ES-I3 (cell line): ENCODE measurements at regions not wholly inside any gene's neighbourhood (a gene's known extent, or its start where the extent isn't known, plus 50 kb on each side); places are given as distances from the start of the nearest gene placed in this dataset.

Source experiments
- H3K36me3 ChIP-seq: 2 replicates; pipeline ENCODE4 v1.6.1; 2013; ENCODE audit warnings: mild to moderate bottlenecking, low read length, control low read depth, moderate library complexity; ENCODE audit not compliant: insufficient read depth
- H3K4me1 ChIP-seq: 2 replicates; pipeline ENCODE4 v1.6.1; 2013; ENCODE audit warnings: mild to moderate bottlenecking, control low read depth, low read length; ENCODE audit not compliant: insufficient read depth
- H3K9ac ChIP-seq: 2 replicates; pipeline ENCODE4 v1.6.1; 2013; ENCODE audit warnings: low read depth, mild to moderate bottlenecking, low read length, moderate library complexity
- H3K9me3 ChIP-seq: 2 replicates; pipeline ENCODE4 v1.6.1; 2013; ENCODE audit warnings: mild to moderate bottlenecking, low read length, moderate library complexity; ENCODE audit not compliant: control insufficient read depth, insufficient read depth

DNA sequence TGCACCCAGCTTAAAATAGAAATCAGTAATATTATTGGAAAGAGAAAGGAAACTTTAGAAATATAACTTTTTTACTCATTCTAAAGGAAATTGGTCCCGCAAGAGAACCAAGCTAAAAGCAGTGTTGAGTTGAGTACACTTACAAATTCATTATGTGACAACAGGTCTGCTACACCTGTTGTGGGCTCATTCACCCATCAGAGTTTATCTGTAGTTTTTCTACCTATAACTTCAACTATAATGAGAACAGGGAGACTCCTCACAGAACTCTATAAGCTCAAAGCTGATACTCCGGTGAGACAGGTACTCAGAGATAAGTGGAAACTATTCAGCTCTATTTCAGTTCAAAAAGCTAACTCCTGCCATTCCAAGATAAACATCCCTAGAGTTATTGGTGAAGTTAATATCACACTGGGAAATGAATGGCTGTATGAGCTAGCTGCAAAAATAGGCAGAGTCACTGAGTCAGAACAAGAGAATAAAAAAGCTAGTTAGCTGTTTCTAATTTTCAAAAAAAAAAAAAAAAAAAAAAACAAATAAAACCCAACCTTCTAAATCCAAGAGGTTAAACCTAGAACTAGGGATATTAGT, 121.3 kb downstream of the PPP1R3A start:
- Histone ChIP-seq H3K9me3 (0 out of 2 replicates have a peak, but pooled peaks cover 3% of the 10 kb centered on the region), H3K9ac (no peak overlapping the region), H3K4me1 (0 out of 2 replicates have a peak, but pooled peaks cover 3% of the 10 kb centered on the region), H3K36me3 (no peaks in the 10 kb centered on the region)

DNA sequence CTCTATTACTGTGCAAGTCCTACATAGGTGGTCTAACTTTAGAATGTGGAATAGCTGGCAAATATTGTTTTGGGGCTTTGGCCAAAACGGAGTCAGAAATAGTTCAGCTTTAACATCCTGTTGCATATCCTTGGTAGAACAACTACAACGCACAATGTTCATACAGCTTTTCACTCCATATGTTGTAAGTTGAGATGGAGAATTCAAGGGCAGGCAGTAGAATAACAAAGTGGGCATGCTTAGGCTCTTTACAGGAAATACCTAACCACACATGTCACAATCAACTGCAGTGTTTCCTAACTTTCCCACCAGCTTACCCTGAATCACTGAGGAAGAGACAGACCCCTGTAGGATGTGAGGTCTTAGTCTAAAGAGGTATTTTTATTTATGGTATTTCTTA, 122.3 kb downstream of the PPP1R3A start:
- Histone ChIP-seq H3K36me3 (no peaks in the 10 kb centered on the region), H3K4me1 (0 out of 2 replicates have a peak, but pooled peaks cover 3% of the 10 kb centered on the region), H3K9ac (no peak overlapping the region), H3K9me3 (0 out of 2 replicates have a peak, but pooled peaks cover 3% of the 10 kb centered on the region)

DNA sequence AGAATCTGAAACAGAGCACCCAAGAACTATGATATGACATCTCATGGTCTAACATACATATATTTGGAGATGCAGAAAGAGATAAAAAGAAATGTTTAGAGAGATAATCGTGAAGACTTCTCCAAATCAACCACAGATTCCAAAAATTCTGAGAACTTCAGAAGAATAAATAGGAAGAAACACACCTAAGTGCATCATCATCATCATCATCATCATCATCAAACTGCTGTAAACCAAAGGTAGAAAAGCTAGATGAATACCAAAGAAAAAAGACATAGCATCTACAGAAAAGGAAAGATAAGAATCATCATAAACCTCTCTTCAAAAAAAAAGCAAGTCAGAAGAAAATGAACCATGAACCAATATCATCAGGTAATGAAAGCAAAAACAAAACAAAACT, 124.2 kb downstream of the PPP1R3A start:
- H3K36me3 ChIP-seq = no peaks in the 10 kb centered on the region
- 0 out of 2 replicates have a peak, but pooled peaks cover 3% of the 10 kb centered on the region for H3K4me1 ChIP-seq
- H3K9me3 ChIP-seq = 0 out of 2 replicates have a peak, but pooled peaks cover 3% of the 10 kb centered on the region
- H3K9ac ChIP-seq = no peak overlapping the region

DNA sequence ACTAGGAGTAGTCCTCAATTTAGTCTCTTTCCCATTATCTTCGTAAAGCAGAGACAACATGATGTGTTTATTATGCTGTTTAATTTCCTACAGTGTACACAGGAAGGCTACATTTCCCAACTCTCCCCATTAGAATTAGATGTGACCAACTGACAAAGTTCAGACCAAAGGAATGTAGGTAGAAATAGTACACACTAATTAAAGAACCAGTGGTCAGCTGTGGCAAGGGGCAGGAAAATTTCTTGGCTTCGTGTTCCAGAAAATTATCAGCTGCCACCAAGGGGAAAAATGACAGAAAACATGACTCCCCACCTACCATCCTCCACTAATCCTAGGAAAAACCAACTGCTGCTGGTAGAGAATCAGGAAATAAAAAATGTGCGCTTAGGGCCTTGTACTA, 125.6 kb downstream of the PPP1R3A start:
- Histone ChIP-seq H3K36me3 (no peaks in the 10 kb centered on the region), H3K4me1 (0 out of 2 replicates have a peak, but pooled peaks cover 3% of the 10 kb centered on the region), H3K9ac (no peak overlapping the region), H3K9me3 (no peaks in the 10 kb centered on the region)

DNA sequence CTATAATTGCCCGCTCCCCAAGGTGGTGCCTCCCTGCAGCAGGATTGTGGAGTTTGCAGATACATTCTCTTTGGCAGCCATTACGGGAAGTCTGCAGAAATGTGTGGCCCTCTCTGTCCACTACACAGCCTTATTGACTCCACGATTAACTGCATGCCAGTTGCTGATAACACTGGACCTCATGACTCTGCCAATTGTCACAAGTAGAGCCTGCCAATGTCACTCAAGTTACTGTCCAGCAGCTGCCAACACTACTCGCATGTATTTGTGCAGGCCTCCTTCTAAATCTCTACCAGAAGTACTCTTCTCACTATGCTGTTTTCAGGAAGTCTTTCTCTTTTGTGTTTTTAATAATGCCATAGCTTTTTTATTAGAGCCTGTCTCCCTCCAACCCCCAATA, 128.8 kb downstream of the PPP1R3A start:
- 0 out of 2 replicates have a peak, but pooled peaks cover 3% of the 10 kb centered on the region for H3K4me1 ChIP-seq
- no peaks in the 10 kb centered on the region for H3K36me3 ChIP-seq
- no peaks in the 10 kb centered on the region for H3K9me3 ChIP-seq
- no peak overlapping the region for H3K9ac ChIP-seq

DNA sequence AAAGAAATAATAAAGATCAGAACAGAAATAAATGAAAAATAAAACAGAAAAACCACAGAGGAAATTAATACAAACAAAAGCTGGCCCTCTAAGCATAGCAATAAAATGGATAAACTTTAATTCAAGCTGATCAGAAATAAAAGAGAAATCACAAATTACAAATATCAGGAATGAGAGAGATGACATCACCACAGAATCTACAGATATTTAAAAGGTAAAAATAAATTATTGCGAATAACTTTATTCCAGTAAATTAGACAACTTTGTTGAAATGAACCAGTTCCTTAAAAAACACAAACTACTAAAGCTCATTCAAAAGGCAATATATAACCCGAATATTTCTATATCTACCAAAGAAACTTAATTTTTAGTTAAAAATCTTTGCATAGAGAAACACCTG, 131.7 kb downstream of the PPP1R3A start:
- Histone ChIP-seq H3K9ac (no peak overlapping the region), H3K9me3 (no peaks in the 10 kb centered on the region), H3K36me3 (no peaks in the 10 kb centered on the region), H3K4me1 (no peaks in the 10 kb centered on the region)

DNA sequence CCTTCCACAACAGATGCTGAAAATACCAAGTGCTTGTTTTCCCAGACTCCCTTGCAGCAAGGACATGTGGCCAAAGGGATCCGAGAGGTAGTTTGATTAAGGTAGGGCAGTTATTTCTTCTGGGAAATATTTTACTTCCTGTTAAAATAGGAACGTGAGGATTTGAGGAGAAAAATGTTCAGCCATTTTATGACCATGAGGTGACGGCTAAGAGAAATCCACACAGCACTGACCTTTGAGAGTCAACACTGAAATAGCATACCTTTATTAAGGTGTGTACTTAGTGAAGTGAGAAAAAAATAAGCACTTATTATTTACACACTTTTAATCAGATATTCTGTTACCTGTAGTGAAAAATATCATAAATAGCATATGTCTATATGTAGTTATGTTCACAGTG, 133.9 kb downstream of the PPP1R3A start:
- Histone ChIP-seq H3K4me1 (no peaks in the 10 kb centered on the region), H3K9ac (no peak overlapping the region), H3K9me3 (no peaks in the 10 kb centered on the region), H3K36me3 (no peaks in the 10 kb centered on the region)

DNA sequence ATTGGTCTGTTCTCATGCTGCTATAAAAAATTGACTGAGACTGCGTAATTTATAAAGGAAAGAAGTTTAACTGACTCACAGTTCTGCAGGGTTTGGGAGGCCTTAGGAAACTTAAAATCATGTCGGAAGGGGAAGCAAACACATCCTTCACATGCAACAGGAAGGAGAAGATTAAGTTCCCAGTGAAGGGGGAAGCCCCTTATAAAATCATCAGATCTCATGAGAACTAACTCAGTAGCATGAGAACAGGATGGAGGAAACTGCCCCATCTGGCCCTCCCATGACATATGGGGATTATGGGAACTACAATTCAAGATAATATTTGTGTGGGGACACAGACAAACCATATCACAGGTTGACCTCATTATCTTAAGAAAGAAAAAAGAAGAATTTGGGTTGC, 134.5 kb downstream of the PPP1R3A start:
- H3K9me3 ChIP-seq = no peaks in the 10 kb centered on the region
- H3K4me1 ChIP-seq = no peaks in the 10 kb centered on the region
- no peaks in the 10 kb centered on the region for H3K36me3 ChIP-seq
- H3K9ac ChIP-seq = no peak overlapping the region

DNA sequence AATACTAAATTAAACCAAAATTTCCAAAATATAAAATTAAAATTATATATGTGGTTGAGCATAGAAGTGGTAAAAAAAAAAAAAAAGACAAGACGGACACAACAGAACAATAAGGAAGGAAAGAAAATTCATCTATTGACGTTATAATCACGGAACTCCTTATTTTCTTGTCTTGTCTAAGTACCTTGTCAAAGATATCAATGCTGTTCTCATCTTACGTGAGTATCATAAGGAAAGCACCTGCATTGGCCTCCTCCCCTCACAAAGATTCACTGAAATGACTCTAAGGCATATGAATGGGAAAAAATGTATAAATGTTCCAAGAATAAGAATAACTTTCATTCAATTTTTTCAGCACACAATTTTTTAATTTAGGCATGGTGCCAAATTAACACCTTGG, 135.4 kb downstream of the PPP1R3A start:
- no peak overlapping the region for H3K9ac ChIP-seq
- H3K9me3 ChIP-seq = no peaks in the 10 kb centered on the region
- H3K4me1 ChIP-seq = no peaks in the 10 kb centered on the region
- H3K36me3 ChIP-seq = no peaks in the 10 kb centered on the region

DNA sequence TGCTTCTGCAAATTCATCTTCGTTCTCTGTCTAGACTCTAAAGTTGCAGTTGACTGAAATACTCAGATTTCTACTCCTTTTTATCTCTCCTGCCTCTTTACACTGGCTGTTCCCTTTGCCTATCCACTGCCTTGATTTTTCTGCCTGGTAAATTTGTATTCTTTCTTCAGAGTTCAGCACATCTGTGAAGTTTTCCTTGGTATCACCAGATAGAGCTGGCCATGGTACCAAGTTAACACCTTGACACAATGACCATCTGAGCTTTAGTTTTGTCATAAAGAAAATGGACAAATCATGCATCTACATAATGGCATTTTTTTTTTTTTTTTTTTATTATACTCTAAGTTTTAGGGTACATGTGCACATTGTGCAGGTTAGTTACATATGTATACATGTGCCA, 143.0 kb downstream of the PPP1R3A start:
- Histone ChIP-seq H3K9ac (no peak overlapping the region), H3K36me3 (no peaks in the 10 kb centered on the region), H3K4me1 (no peaks in the 10 kb centered on the region), H3K9me3 (no peaks in the 10 kb centered on the region)

DNA sequence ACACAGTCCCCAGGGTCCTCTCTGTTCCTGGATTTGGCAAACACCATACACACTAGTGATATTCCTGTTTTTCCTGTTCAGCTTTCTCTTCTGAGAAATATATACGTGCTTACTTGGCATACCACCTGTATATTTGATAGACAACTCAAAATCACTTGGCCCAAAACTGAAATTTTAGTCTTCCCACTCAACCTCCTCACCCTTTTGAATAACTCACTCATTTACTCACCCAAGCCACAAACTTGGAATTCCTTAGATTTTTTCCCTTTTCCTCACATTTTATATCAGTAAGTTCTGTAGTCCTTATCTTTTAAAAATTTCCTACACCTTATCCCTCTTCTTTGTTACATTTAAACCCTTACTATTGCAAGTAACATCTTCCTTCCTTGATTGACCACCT, 143.4 kb downstream of the PPP1R3A start:
- Histone ChIP-seq H3K36me3 (no peaks in the 10 kb centered on the region), H3K9me3 (no peaks in the 10 kb centered on the region), H3K4me1 (no peaks in the 10 kb centered on the region), H3K9ac (no peak overlapping the region)

DNA sequence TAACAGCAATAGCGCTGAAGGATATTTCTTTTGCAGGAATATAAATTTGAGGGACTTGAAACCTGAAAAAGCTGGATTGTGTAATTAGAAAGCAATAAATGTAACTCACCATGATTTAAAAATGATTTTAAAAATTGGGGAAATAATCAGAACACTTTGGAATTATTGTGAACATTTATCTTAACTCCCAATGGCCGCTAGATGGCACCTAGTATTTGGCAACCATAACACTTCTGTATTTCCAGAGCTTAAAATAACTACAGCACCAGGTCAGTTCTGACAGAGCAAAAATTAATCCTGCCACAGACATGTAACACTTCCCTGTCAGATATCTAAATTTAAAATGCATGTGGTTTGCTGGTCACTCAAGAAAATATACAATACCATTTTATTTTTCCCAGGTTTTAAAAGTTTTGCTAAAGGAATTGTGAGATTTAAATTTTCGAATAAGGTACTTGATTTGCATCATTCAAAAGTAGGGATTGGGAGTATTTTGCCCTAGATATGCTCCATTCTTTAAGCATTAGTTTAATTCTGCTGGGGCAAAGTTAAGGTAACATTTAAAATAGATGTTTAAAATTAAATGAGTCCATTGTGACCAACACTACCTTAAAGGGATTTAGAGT, 144.5 kb downstream of the PPP1R3A start:
- H3K4me1 ChIP-seq = no peaks in the 10 kb centered on the region

DNA sequence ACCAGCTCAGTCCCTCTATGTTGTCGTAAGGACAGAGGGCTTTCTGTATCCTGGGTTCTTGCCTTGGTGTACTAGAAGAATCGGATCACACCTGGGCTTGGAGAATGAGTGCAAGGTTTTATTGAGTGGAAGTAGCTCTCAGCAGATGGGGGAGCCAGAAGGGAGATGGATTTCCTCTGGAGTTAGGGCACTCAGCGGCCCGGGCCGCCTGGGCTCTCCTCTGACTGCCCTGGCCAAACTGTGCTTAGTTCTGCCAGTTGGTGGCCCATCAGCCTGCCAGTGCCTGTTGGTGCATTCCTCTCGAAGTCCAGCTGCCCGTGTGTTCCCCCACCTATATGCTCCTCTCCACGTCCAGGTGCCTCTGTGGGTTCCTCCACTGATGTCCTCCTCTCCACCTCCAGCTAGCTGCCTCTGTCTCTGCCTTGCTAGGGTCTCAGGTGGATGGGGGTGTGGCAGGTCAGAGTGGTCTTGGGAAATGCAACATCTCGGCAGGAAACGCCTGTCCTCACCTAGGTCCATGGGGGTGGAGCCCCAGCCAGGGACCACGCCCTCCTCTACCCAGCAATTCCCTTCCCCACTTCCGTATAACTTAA, 148.6 kb downstream of the PPP1R3A start:
- Histone ChIP-seq H3K4me1 (no peaks in the 10 kb centered on the region), H3K9me3 (no peaks in the 10 kb centered on the region), H3K9ac (no peak overlapping the region), H3K36me3 (no peaks in the 10 kb centered on the region)

More for the DNA sequence above, 144.5 kb downstream of the PPP1R3A start:
- H3K36me3 ChIP-seq = no peaks in the 10 kb centered on the region
- no peaks in the 10 kb centered on the region for H3K9me3 ChIP-seq
- H3K9ac ChIP-seq = no peak overlapping the region

DNA sequence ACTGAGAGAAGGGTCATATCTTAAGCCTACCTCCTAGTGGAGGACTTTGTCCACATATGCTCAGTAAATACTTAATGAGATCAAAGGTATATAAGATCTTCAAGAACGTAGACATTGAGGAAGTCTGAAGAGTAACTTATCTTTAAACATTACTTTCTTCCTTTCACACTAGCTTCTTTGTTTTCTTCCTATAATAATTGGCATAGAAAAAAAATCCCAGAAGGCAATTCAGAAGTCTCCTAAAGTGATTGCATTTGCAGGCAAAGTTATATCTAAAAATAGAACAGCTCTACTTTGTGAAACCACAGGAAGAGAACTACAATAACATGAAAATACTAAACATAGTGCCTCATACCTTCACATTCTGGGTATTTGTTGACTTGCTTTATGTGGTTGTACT, 150.4 kb downstream of the PPP1R3A start:
- H3K36me3 ChIP-seq = no peaks in the 10 kb centered on the region
- no peaks in the 10 kb centered on the region for H3K4me1 ChIP-seq
- H3K9ac ChIP-seq = no peak overlapping the region
- no peaks in the 10 kb centered on the region for H3K9me3 ChIP-seq

DNA sequence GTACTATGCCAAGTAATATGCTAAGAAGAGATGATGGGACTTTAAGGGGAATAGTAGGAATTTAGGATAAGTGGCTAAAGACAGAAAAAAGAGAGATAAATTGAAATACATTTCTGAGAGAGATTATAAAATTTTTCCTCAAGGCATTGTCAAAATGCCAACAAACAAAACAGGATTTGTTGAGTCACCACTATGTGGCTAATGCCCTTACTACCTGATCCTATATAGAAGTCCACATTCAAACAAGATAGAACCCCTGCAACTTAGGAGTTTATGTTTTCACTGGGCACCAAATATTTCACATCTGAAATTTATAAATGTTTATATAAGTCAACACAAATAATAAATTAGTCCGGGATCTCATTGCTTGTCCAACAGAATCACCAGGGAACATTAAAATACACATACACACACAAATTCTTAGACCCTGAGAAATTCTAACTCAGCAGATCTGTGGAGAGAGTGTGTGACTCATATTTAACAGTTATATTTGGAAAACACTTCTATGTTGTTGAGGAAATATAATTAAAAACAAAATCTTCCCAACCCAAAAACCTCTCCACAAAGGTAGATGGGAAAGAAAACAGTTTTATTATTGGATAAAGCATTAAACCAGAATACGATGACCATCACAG, 154.3 kb downstream of the PPP1R3A start:
- no peaks in the 10 kb centered on the region for H3K36me3 ChIP-seq
- no peaks in the 10 kb centered on the region for H3K4me1 ChIP-seq
- no peaks in the 10 kb centered on the region for H3K9me3 ChIP-seq
- no peak overlapping the region for H3K9ac ChIP-seq
